ENCODE measurements at regions not wholly inside any gene's neighbourhood (a gene's known extent, or its start where the extent isn't known, plus 50 kb on each side); places are given as distances from the start of the nearest gene placed in this dataset.

- POLR2A ChIA-PET, result interaction anchor here (0.5 to 1.0 kb wide), 2 partner anchors 170 to 172 kb away, joined by 3 to 10 read pairs; partner anchors contain the start of gene STC2
- Histone ChIP-seq H3K4me3 (ENCODE audit: low read depth, low read length) (no peak overlapping the region), H3K27me3 (ENCODE audit: control insufficient read depth, insufficient read depth, low read length) (no peaks in the 10 kb centered on the region), H3K36me3 (ENCODE audit: control insufficient read depth, insufficient read depth, low read length) (no peaks in the 10 kb centered on the region)
- no peak for TF ChIP-seq CTCF (IDR thresholded peaks at IDR 0.05; ENCODE audit: insufficient read depth, low read depth, low read length)
- DNase-seq (ENCODE audit: low read depth), result peak; percentile 74
- CTCF ChIA-PET, result interaction anchor here (0.9 to 1.5 kb wide), 3 partner anchors 14 to 75 kb away, joined by 3 to 4 read pairs (median 3); no protein-coding TSS in a partner anchor
Measured at GRCh38 chr5:173498286-173498685, 118.2 kb downstream of the BOD1 start.

DNA sequence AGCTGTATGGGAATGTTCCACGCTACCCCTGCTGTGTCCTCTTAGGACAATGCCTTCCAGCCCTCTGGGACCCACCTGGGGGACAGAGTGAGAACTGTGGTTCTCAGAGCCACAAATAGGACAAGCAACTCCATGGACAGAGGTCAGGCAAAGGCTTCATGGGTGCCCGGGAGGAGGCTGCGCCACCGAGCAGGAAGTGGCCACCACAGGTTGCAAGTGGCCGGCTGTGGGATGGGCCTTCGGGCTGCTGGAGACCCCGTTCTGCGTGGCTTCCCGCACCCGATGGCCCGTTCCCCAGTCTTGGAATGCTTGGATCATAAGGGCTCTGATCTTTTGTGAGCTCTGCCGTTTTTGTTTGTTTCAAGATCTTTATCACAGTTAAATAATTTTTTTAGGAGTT is 118.8 kb downstream of the BOD1 start:
- H3K27me3 ChIP-seq (ENCODE audit: control insufficient read depth, insufficient read depth, low read length), result no peaks in the 10 kb centered on the region
- ChIA-PET CTCF (interaction anchor here (0.6 to 1.5 kb wide), 4 partner anchors 13 to 75 kb away, joined by 3 to 4 read pairs (median 3); no protein-coding TSS in a partner anchor), POLR2A (no interaction called here)
- no peak overlapping the region for H3K4me3 ChIP-seq (ENCODE audit: low read depth, low read length)
- no peak for TF ChIP-seq CTCF (IDR thresholded peaks at IDR 0.05; ENCODE audit: insufficient read depth, low read depth, low read length)
- H3K36me3 ChIP-seq (ENCODE audit: control insufficient read depth, insufficient read depth, low read length), result no peaks in the 10 kb centered on the region
- no peak for DNase-seq (ENCODE audit: low read depth)

DNA sequence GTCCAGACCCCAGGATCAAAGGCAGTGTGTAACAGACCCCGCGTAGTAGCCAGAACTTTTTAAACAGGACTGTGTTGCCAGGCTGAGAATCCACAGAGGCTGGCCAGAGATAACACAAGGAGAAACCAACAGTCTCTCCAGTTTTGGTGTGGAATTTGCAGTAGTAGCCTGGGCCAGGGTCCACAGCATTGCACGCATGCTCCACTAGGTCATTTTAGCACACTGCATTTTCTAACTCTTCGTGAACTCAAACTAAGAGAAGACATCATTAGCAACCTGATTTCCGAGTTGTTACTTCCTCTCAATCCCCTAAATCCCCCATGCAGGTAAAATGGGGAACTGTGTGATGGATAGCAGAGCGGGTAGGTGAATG is 119.6 kb downstream of the BOD1 start:
- no peaks in the 10 kb centered on the region for H3K27me3 ChIP-seq (ENCODE audit: control insufficient read depth, insufficient read depth, low read length)
- H3K36me3 ChIP-seq (ENCODE audit: control insufficient read depth, insufficient read depth, low read length), result no peaks in the 10 kb centered on the region
- ChIA-PET POLR2A (no interaction called here), CTCF (interaction anchor here (0.6 kb wide), 1 partner anchor 32 kb away, joined by 3 read pairs; no protein-coding TSS in a partner anchor)
- no peak overlapping the region for H3K4me3 ChIP-seq (ENCODE audit: low read depth, low read length)
- DNase-seq (ENCODE audit: low read depth), result no peak
- no peak for TF ChIP-seq CTCF (IDR thresholded peaks at IDR 0.05; ENCODE audit: insufficient read depth, low read depth, low read length)

GRCh38 chr5:173496129-173496882 is 120.1 kb downstream of the BOD1 start:
- ChIA-PET CTCF (interaction anchor here (0.6 to 0.8 kb wide), 2 partner anchors 33 to 166 kb away, joined by 3 read pairs; no protein-coding TSS in a partner anchor), POLR2A (no interaction called here)
- no peak for TF ChIP-seq CTCF (IDR thresholded peaks at IDR 0.05; ENCODE audit: insufficient read depth, low read depth, low read length)
- Histone ChIP-seq H3K4me3 (ENCODE audit: low read depth, low read length) (no peak overlapping the region), H3K36me3 (ENCODE audit: control insufficient read depth, insufficient read depth, low read length) (no peaks in the 10 kb centered on the region), H3K27me3 (ENCODE audit: control insufficient read depth, insufficient read depth, low read length) (no peaks in the 10 kb centered on the region)
- DNase-seq (ENCODE audit: low read depth), result no peak

DNA sequence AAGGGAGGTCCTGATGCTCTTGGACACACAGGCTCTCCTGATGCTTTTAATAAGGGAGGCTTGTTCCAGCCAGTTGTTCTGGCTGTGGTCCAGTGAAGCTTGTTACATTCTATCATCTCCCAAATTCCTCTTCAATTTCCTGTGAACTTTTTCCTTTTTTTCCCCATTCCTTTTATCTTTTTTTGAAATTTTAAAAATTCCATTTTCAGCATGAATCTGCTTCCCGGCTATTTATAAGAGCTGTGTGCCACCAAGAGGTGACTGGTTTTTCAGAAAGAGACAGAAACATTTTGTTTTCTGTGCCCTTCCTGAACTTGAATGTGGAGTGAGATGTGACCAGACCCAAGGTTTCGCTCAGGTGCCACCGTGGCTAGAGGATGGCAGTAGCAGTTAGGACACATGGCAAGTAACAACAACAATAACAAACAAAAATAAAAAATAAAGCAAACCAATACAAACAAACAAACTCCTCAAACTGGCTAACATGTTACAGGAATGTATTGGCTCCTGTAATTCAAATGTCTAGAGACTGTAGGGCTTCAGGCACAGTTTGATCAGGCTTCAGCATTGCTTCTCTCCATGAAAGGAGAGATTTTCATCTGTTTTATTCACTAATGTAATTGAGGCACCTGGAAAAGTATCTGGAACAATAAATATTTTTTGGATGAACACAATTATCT is 121.1 kb downstream of the BOD1 start:
- no peak for DNase-seq (ENCODE audit: low read depth)
- POLR2A ChIA-PET, result no interaction called here
- no peak overlapping the region for H3K4me3 ChIP-seq (ENCODE audit: low read depth, low read length)
- H3K27me3 ChIP-seq (ENCODE audit: control insufficient read depth, insufficient read depth, low read length), result no peaks in the 10 kb centered on the region
- no peaks in the 10 kb centered on the region for H3K36me3 ChIP-seq (ENCODE audit: control insufficient read depth, insufficient read depth, low read length)
- CTCF ChIA-PET, result interaction anchor here (0.5 to 1.5 kb wide), 5 partner anchors 9 to 165 kb away, joined by 3 to 4 read pairs (median 3); no protein-coding TSS in a partner anchor
- no peak; the same call in 1 of the 2 replicates for TF ChIP-seq CTCF (IDR thresholded peaks at IDR 0.05; ENCODE audit: insufficient read depth, low read depth, low read length)

Measured in BJ (cell line).